Activated T-helper 1 cell treated with anti-CD3 and anti-CD28 coated beads, Interleukin-12 subunit alpha, Interleukin-12 subunit beta, Interleukin-2, Interleukin-4 antibody, amounts not matched to agents 30 ng/mL and 10 ng/mL and 1 ng/mL, durations not matched to agents 14 hours and 24 hours and 36 hours (primary cell): ENCODE measurements at regions not wholly inside any gene's neighbourhood (a gene's known extent, or its start where the extent isn't known, plus 50 kb on each side); places are given as distances from the start of the nearest gene placed in this dataset.

ENCODE experiments used
- DNase-seq: peaks from one replicate; pipeline ENCODE4 v3.0.0; 2021; ENCODE audit warnings: low spot score
- H3K27ac Mint-ChIP-seq: one replicate; pipeline ENCODE4 v1.8.0; 2021; ENCODE audit warnings: mild to moderate bottlenecking, mixed read lengths
- H3K27me3 Mint-ChIP-seq: one replicate; pipeline ENCODE4 v1.8.0; 2022; ENCODE audit warnings: mild to moderate bottlenecking, moderate library complexity, mixed read lengths; ENCODE audit not compliant: insufficient read depth
- H3K36me3 Mint-ChIP-seq: one replicate; pipeline ENCODE4 v1.8.0; 2021; ENCODE audit warnings: low read depth, mixed read lengths
- H3K4me1 Mint-ChIP-seq: one replicate; pipeline ENCODE4 v1.8.0; 2021; ENCODE audit warnings: low read depth, mixed read lengths
- H3K4me3 Mint-ChIP-seq: one replicate; pipeline ENCODE4 v1.8.0; 2021; ENCODE audit warnings: mild to moderate bottlenecking, moderate library complexity, mixed read lengths
- H3K9me3 Mint-ChIP-seq: one replicate; pipeline ENCODE4 v1.8.0; 2021; ENCODE audit warnings: mixed read lengths
- intact Hi-C: fragments of 100-400 bp; cut with micrococcal nuclease; formaldehyde crosslinking; loops from one replicate; pipeline ENCODE4 v1.15.1; 2024

- no peak for DNase-seq
- intact Hi-C loops, result no loop called here
- no peak overlapping the region for H3K4me3 Mint-ChIP-seq
- no peaks in the 10 kb centered on the region for H3K9me3 Mint-ChIP-seq
- no peaks in the 10 kb centered on the region for H3K4me1 Mint-ChIP-seq
- peaks cover 26% of the 10 kb centered on the region for H3K27me3 Mint-ChIP-seq
- no peak overlapping the region for H3K27ac Mint-ChIP-seq
- H3K36me3 Mint-ChIP-seq, result no peaks in the 10 kb centered on the region
Observed at GRCh38 chr16:73545290-73545689, 497.4 kb upstream of the ZFHX3 start.

GRCh38 chr16:73544826-73545225 is 496.9 kb upstream of the ZFHX3 start:
- Mint-ChIP-seq H3K36me3 (no peaks in the 10 kb centered on the region), H3K4me3 (no peak overlapping the region), H3K4me1 (no peaks in the 10 kb centered on the region), H3K27me3 (peaks cover 26% of the 10 kb centered on the region), H3K27ac (no peak overlapping the region), H3K9me3 (no peaks in the 10 kb centered on the region)
- intact Hi-C loops, result no loop called here
- DNase-seq, result no peak

- Mint-ChIP-seq H3K9me3 (no peaks in the 10 kb centered on the region), H3K4me3 (no peak overlapping the region), H3K27ac (no peak overlapping the region), H3K36me3 (no peaks in the 10 kb centered on the region), H3K27me3 (peaks cover 23% of the 10 kb centered on the region), H3K4me1 (no peaks in the 10 kb centered on the region)
- intact Hi-C loops, result no loop called here
- DNase-seq, result no peak
Observed at GRCh38 chr16:73543970-73544599, 496.2 kb upstream of the ZFHX3 start.

GRCh38 chr16:73543331-73543969 is 495.5 kb upstream of the ZFHX3 start:
- no peaks in the 10 kb centered on the region for H3K9me3 Mint-ChIP-seq
- H3K4me3 Mint-ChIP-seq, result no peak overlapping the region
- H3K27me3 Mint-ChIP-seq, result peaks cover 23% of the 10 kb centered on the region
- no peak overlapping the region for H3K27ac Mint-ChIP-seq
- no peak for DNase-seq
- intact Hi-C loops, result no loop called here
- H3K4me1 Mint-ChIP-seq, result no peaks in the 10 kb centered on the region
- no peaks in the 10 kb centered on the region for H3K36me3 Mint-ChIP-seq

GRCh38 chr16:73542885-73543284 is 495.0 kb upstream of the ZFHX3 start:
- no peak overlapping the region for H3K27ac Mint-ChIP-seq
- no peaks in the 10 kb centered on the region for H3K4me1 Mint-ChIP-seq
- no peaks in the 10 kb centered on the region for H3K9me3 Mint-ChIP-seq
- H3K36me3 Mint-ChIP-seq, result no peaks in the 10 kb centered on the region
- no peak overlapping the region for H3K4me3 Mint-ChIP-seq
- peaks cover 23% of the 10 kb centered on the region for H3K27me3 Mint-ChIP-seq
- no peak for DNase-seq
- intact Hi-C loops, result no loop called here

GRCh38 chr16:73537921-73538320 is 490.0 kb upstream of the ZFHX3 start:
- Mint-ChIP-seq H3K36me3 (no peaks in the 10 kb centered on the region), H3K4me3 (no peak overlapping the region), H3K4me1 (no peaks in the 10 kb centered on the region), H3K9me3 (no peaks in the 10 kb centered on the region), H3K27me3 (peaks cover 2% of the 10 kb centered on the region), H3K27ac (no peak overlapping the region)
- intact Hi-C loops, result no loop called here
- no peak for DNase-seq

- no peaks in the 10 kb centered on the region for H3K4me1 Mint-ChIP-seq
- no peak overlapping the region for H3K4me3 Mint-ChIP-seq
- H3K27ac Mint-ChIP-seq, result no peak overlapping the region
- no peak for DNase-seq
- H3K27me3 Mint-ChIP-seq, result peaks cover 2% of the 10 kb centered on the region
- intact Hi-C loops, result no loop called here
- no peaks in the 10 kb centered on the region for H3K36me3 Mint-ChIP-seq
- H3K9me3 Mint-ChIP-seq, result no peaks in the 10 kb centered on the region
Observed at GRCh38 chr16:73536931-73537330, 489.0 kb upstream of the ZFHX3 start.

- Mint-ChIP-seq H3K4me3 (no peak overlapping the region), H3K27me3 (no peaks in the 10 kb centered on the region), H3K9me3 (no peaks in the 10 kb centered on the region), H3K4me1 (no peaks in the 10 kb centered on the region), H3K27ac (no peak overlapping the region), H3K36me3 (no peaks in the 10 kb centered on the region)
- intact Hi-C loops, result no loop called here
- DNase-seq, result no peak
Observed at GRCh38 chr16:73531021-73531420, 483.1 kb upstream of the ZFHX3 start.

GRCh38 chr16:73530529-73530928 is 482.6 kb upstream of the ZFHX3 start:
- Mint-ChIP-seq H3K4me1 (no peaks in the 10 kb centered on the region), H3K27me3 (no peaks in the 10 kb centered on the region), H3K36me3 (no peaks in the 10 kb centered on the region), H3K4me3 (no peak overlapping the region), H3K27ac (no peak overlapping the region), H3K9me3 (no peaks in the 10 kb centered on the region)
- no peak for DNase-seq
- intact Hi-C loops, result no loop called here

GRCh38 chr16:73529303-73530012 is 481.5 kb upstream of the ZFHX3 start:
- no peaks in the 10 kb centered on the region for H3K36me3 Mint-ChIP-seq
- no peak for DNase-seq
- H3K4me1 Mint-ChIP-seq, result no peaks in the 10 kb centered on the region
- H3K27me3 Mint-ChIP-seq, result no peaks in the 10 kb centered on the region
- H3K27ac Mint-ChIP-seq, result no peak overlapping the region
- H3K4me3 Mint-ChIP-seq, result no peak overlapping the region
- no peaks in the 10 kb centered on the region for H3K9me3 Mint-ChIP-seq
- intact Hi-C loops, result no loop called here

- intact Hi-C loops, result no loop called here
- Mint-ChIP-seq H3K27ac (no peak overlapping the region), H3K9me3 (no peaks in the 10 kb centered on the region), H3K36me3 (no peaks in the 10 kb centered on the region), H3K4me3 (no peak overlapping the region), H3K4me1 (no peaks in the 10 kb centered on the region), H3K27me3 (peaks cover 1% of the 10 kb centered on the region)
- DNase-seq, result no peak
Observed at GRCh38 chr16:73527187-73527586, 479.3 kb upstream of the ZFHX3 start.

GRCh38 chr16:73526011-73526804 is 478.3 kb upstream of the ZFHX3 start:
- H3K36me3 Mint-ChIP-seq, result no peaks in the 10 kb centered on the region
- H3K27ac Mint-ChIP-seq, result no peak overlapping the region
- peaks cover 1% of the 10 kb centered on the region for H3K27me3 Mint-ChIP-seq
- intact Hi-C loops, result no loop called here
- H3K4me1 Mint-ChIP-seq, result no peaks in the 10 kb centered on the region
- no peak for DNase-seq
- H3K4me3 Mint-ChIP-seq, result no peak overlapping the region
- H3K9me3 Mint-ChIP-seq, result no peaks in the 10 kb centered on the region

- intact Hi-C loops, result no loop called here
- no peaks in the 10 kb centered on the region for H3K4me1 Mint-ChIP-seq
- no peak overlapping the region for H3K4me3 Mint-ChIP-seq
- no peaks in the 10 kb centered on the region for H3K36me3 Mint-ChIP-seq
- H3K27me3 Mint-ChIP-seq, result peaks cover 1% of the 10 kb centered on the region
- H3K27ac Mint-ChIP-seq, result no peak overlapping the region
- no peak for DNase-seq
- H3K9me3 Mint-ChIP-seq, result no peaks in the 10 kb centered on the region
Observed at GRCh38 chr16:73523209-73523608, 475.3 kb upstream of the ZFHX3 start.
